GM21786 (cell line): ENCODE measurements at regions not wholly inside any gene's neighbourhood (a gene's known extent, or its start where the extent isn't known, plus 50 kb on each side); places are given as distances from the start of the nearest gene placed in this dataset.
"Not testable (repeated sequence)": the region's sequence is repeated elsewhere in the genome, so short reads cannot be mapped to it uniquely, and the experiment has no call there.

Source experiments
- ATAC-seq: cut with Tn5 transposase; IDR thresholded peaks from one replicate; pipeline ENCODE4 v1.9.1; 2021; ENCODE audit not compliant: unreplicated experiment

- no peak for ATAC-seq
These were observed 300.9 kb upstream of the G2E3 start for GRCh38 chr14:30257946-30258661.

- ATAC-seq = no peak
These were observed 297.9 kb upstream of the G2E3 start for GRCh38 chr14:30260833-30261607.

GRCh38 chr14:30264161-30264560 is 294.8 kb upstream of the G2E3 start:
- ATAC-seq = no peak

- no peak for ATAC-seq
These were observed 292.7 kb upstream of the G2E3 start for GRCh38 chr14:30266290-30266689.

GRCh38 chr14:30267141-30267540 is 291.8 kb upstream of the G2E3 start:
- ATAC-seq = no peak

- ATAC-seq = peak; percentile 100
These were observed 288.5 kb upstream of the G2E3 start for GRCh38 chr14:30270200-30271161.

GRCh38 chr14:30271811-30272323 is 287.1 kb upstream of the G2E3 start:
- ATAC-seq = no peak

- ATAC-seq = no peak
These were observed 285.8 kb upstream of the G2E3 start for GRCh38 chr14:30272848-30273832.

GRCh38 chr14:30275604-30276003 is 283.4 kb upstream of the G2E3 start:
- no peak for ATAC-seq

GRCh38 chr14:30277268-30277667 is 281.7 kb upstream of the G2E3 start:
- ATAC-seq = no peak

- not testable (repeated sequence) for ATAC-seq
These were observed 280.1 kb upstream of the G2E3 start for GRCh38 chr14:30278856-30279255.

GRCh38 chr14:30283822-30284446 is 275.0 kb upstream of the G2E3 start:
- peak; percentile 56 for ATAC-seq

- ATAC-seq = no peak
These were observed 274.1 kb upstream of the G2E3 start for GRCh38 chr14:30284808-30285207.

- no peak for ATAC-seq
These were observed 271.1 kb upstream of the G2E3 start for GRCh38 chr14:30287579-30288445.

GRCh38 chr14:30290001-30290400 is 269.0 kb upstream of the G2E3 start:
- no peak for ATAC-seq

- ATAC-seq = no peak
These were observed 267.7 kb upstream of the G2E3 start for GRCh38 chr14:30291216-30291615.

GRCh38 chr14:30292541-30292940 is 266.4 kb upstream of the G2E3 start:
- ATAC-seq = no peak

GRCh38 chr14:30295980-30296379 is 263.0 kb upstream of the G2E3 start:
- ATAC-seq = no peak
